ENCODE measurements at regions not wholly inside any gene's neighbourhood (a gene's known extent, or its start where the extent isn't known, plus 50 kb on each side); places are given as distances from the start of the nearest gene placed in this dataset.

GRCh38 chr4:41424522-41424921, 113.4 kb upstream of the LIMCH1 start:
- peaks cover 6 to 19% (median 12%) of the 10 kb centered on the region in 3 donors for H3K27me3 Mint-ChIP-seq (ENCODE audit: low read depth in 3 of 3)
- peaks cover 0 to 4% (median 0%) of the 10 kb centered on the region in 7 donors for H3K9me3 Mint-ChIP-seq

GRCh38 chr4:41425650-41426049, 112.3 kb upstream of the LIMCH1 start:
- Mint-ChIP-seq H3K4me1 (no peaks in the 10 kb centered on the region), H3K9me3 (peaks cover 0 to 4% (median 0%) of the 10 kb centered on the region in 7 donors), H3K4me3 (no peak overlapping the region), H3K36me3 (no peaks in the 10 kb centered on the region), H3K27ac (no peak overlapping the region), H3K27me3 (ENCODE audit: low read depth in 3 of 3) (peaks cover 3 to 21% (median 7%) of the 10 kb centered on the region in 3 donors)
- Histone ChIP-seq H2AFZ (ENCODE audit: insufficient read depth, low read depth, low read length, poor library complexity, severe bottlenecking) (no peak overlapping the region), H3K36me3 (replicated peaks in 1 of 2; ENCODE audit: control insufficient read depth in 1 of 2, insufficient read depth in 2 of 2, low read length in 2 of 2) (no peaks in the 10 kb centered on the region), H3K9me3 (replicated peaks in 1 of 2; ENCODE audit: control insufficient read depth in 1 of 2, insufficient read depth in 1 of 2, low read length in 2 of 2) (no peaks in the 10 kb centered on the region), H3K4me3 (replicated peaks in 1 of 3; ENCODE audit: low read depth in 2 of 3, low read length in 3 of 3) (no peak overlapping the region), H3K9ac (ENCODE audit: insufficient read depth, low read length, poor library complexity, severe bottlenecking) (no peak overlapping the region), H3K4me2 (replicated peaks; ENCODE audit: extremely low read depth, low read length, poor library complexity, severe bottlenecking) (no peak overlapping the region), H4K20me1 (ENCODE audit: insufficient read depth, low read length) (no peaks in the 10 kb centered on the region), H3K27me3 (ENCODE audit: control insufficient read depth in 2 of 2, insufficient read depth in 2 of 2, low read length in 2 of 2) (peaks cover 0 to 5% of the 10 kb centered on the region in 2 donors), H3K4me1 (ENCODE audit: control insufficient read depth in 1 of 2, insufficient read depth in 2 of 2, low read length in 2 of 2) (no peaks in the 10 kb centered on the region), H3K27ac (ENCODE audit: low read depth in 1 of 2, low read length in 2 of 2) (no peak overlapping the region), H3K79me2 (ENCODE audit: insufficient read depth, low read length) (no peaks in the 10 kb centered on the region)
- intact Hi-C loops (cut with micrococcal nuclease) = no loop called here
- no CpG with 5 or more reads among the region's 1 CpG for WGBS (ENCODE audit: insufficient coverage)
- no peak for DNase-seq
- no peak for TF ChIP-seq CTCF (IDR thresholded peaks at IDR 0.05)

More at GRCh38 chr4:41424522-41424921, 113.4 kb upstream of the LIMCH1 start:
- peaks cover 0 to 5% of the 10 kb centered on the region in 2 donors for H3K27me3 ChIP-seq (ENCODE audit: control insufficient read depth in 2 of 2, insufficient read depth in 2 of 2, low read length in 2 of 2)
- no peak overlapping the region for H3K9ac ChIP-seq (ENCODE audit: insufficient read depth, low read length, poor library complexity, severe bottlenecking)
- no peaks in the 10 kb centered on the region for H3K4me1 ChIP-seq (ENCODE audit: control insufficient read depth in 1 of 2, insufficient read depth in 2 of 2, low read length in 2 of 2)
- DNase-seq = no peak
- Mint-ChIP-seq H3K4me1 (no peaks in the 10 kb centered on the region), H3K27ac (no peak overlapping the region), H3K36me3 (no peaks in the 10 kb centered on the region), H3K4me3 (no peak overlapping the region)
- intact Hi-C loops (cut with micrococcal nuclease) = no loop called here
- H4K20me1 ChIP-seq (ENCODE audit: insufficient read depth, low read length) = no peaks in the 10 kb centered on the region
- no peak overlapping the region for H3K4me3 ChIP-seq (replicated peaks in 1 of 3; ENCODE audit: low read depth in 2 of 3, low read length in 3 of 3)
- no peak for TF ChIP-seq CTCF (IDR thresholded peaks at IDR 0.05)
- H3K79me2 ChIP-seq (ENCODE audit: insufficient read depth, low read length) = no peaks in the 10 kb centered on the region
- H3K27ac ChIP-seq (ENCODE audit: low read depth in 1 of 2, low read length in 2 of 2) = no peak overlapping the region
- no peaks in the 10 kb centered on the region for H3K36me3 ChIP-seq (replicated peaks in 1 of 2; ENCODE audit: control insufficient read depth in 1 of 2, insufficient read depth in 2 of 2, low read length in 2 of 2)
- no peak overlapping the region for H3K4me2 ChIP-seq (replicated peaks; ENCODE audit: extremely low read depth, low read length, poor library complexity, severe bottlenecking)
- H3K9me3 ChIP-seq (replicated peaks in 1 of 2; ENCODE audit: control insufficient read depth in 1 of 2, insufficient read depth in 1 of 2, low read length in 2 of 2) = no peaks in the 10 kb centered on the region
- H2AFZ ChIP-seq (ENCODE audit: insufficient read depth, low read depth, low read length, poor library complexity, severe bottlenecking) = no peak overlapping the region
